Peyer's patch (tissue), 4 donors: ENCODE measurements at regions not wholly inside any gene's neighbourhood (a gene's known extent, or its start where the extent isn't known, plus 50 kb on each side); places are given as distances from the start of the nearest gene placed in this dataset.
"Not testable (repeated sequence)": the region's sequence is repeated elsewhere in the genome, so short reads cannot be mapped to it uniquely, and the experiment has no call there.

Experiments used
- CTCF ChIP-seq, 6 experiments: fragments of 450-650 bp in 4 of 6; fragments of 200-600 bp in 2 of 6; sonication (generic) in 1 of 6; IDR thresholded peaks; one replicate each; pipeline ENCODE4 v1.5.1; 2017 to 2019; ENCODE audit warnings: antibody characterized with exemption in 6 of 6, mild to moderate bottlenecking in 3 of 6, moderate library complexity in 1 of 6
- POLR2A ChIP-seq, 2 donors: fragments of 450-650 bp; IDR thresholded peaks; one replicate each; pipeline ENCODE4 v1.5.1; 2017; ENCODE audit warnings: antibody characterized with exemption in 2 of 2, mild to moderate bottlenecking in 2 of 2, moderate library complexity in 2 of 2

- TF ChIP-seq CTCF, POLR2A (IDR thresholded peaks at IDR 0.05): not testable (repeated sequence)
These were observed 126.2 kb upstream of the KLF12 start for GRCh38 chr13:74260420-74260819.
